ENCODE measurements at regions not wholly inside any gene's neighbourhood (a gene's known extent, or its start where the extent isn't known, plus 50 kb on each side); places are given as distances from the start of the nearest gene placed in this dataset.

DNA sequence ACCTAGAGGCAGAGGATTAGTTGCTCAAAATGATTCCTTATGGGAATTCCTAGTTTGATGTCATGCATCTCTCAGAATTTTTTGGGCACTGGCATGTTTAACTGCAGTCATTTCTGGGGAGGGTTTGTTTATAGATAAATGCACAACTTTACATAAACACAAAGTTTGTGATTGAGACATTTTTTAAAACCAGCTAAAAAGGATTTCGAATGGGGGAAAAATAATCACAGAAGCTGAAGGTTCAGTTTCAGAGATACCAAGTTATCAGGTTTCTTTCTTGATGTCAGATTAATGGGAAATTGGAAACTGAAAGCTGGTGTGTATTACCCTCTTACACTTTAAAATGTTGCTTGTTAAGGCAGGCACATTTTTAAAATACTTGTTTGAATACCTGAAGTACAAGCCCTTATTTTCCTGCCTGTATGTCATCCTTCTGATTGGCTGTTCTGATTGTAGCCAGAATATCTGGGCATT lies 72.1 kb downstream of the DISP1 start (continued):
- TF ChIP-seq RAD21 (IDR thresholded peaks at IDR 0.05 in 1 of 2, conservative IDR thresholded peaks at IDR 0.05 in 1 of 2; ENCODE audit: low read depth in 2 of 2, low read length in 2 of 2) (no peak), TAF7 (optimal IDR thresholded peaks at IDR 0.05; ENCODE audit: borderline replicate concordance, low read depth, low read length) (no peak), NANOG (IDR thresholded peaks at IDR 0.05; ENCODE audit: insufficient read depth, low read depth, low read length, poor library complexity, severe bottlenecking) (no peak), SRF (IDR thresholded peaks at IDR 0.05; ENCODE audit: low read depth, low read length) (no peak), POU5F1 (IDR thresholded peaks at IDR 0.05; ENCODE audit: low read depth, low read length) (no peak)
